ENCODE measurements at regions not wholly inside any gene's neighbourhood (a gene's known extent, or its start where the extent isn't known, plus 50 kb on each side); places are given as distances from the start of the nearest gene placed in this dataset.

DNA sequence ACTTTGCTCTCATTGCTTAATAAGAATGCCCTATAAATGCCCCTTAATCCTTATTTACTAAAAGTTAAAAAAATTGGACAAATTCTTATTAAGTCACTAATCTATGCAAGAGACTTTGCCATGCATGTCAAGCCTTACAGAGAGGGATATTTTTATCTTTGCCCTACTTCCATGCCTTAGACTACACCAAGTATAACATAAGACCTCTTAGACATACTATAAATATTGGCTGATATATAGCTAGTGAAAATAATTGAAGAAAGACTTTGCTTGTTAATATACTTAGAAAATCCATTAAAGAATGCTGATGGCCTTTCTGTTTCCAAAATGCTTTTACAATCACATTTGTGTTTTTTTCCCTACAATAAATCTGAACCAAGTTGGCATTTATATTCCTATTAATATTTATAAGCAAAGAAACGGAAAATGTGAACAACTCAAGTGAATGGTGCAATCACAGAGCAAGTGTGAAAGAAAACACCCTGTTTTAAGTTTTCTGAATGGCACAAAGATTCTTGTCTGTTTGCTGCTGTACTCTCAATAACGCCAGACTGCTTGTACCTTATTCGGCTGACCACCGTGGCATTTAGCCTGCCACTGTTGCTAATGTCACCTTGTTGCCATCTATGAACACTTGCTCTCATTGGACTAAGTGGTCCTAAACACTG, 105.0 kb downstream of the MC4R start:
- Histone ChIP-seq H3K36me3 (ENCODE audit: control insufficient read depth, insufficient read depth, low read length) (no peaks in the 10 kb centered on the region), H2AFZ (ENCODE audit: low read depth, low read length) (no peak overlapping the region), H4K20me1 (replicated peaks; ENCODE audit: control insufficient read depth, insufficient read depth, low read length) (no peaks in the 10 kb centered on the region), H3K4me2 (ENCODE audit: insufficient read depth, low read length) (no peak overlapping the region), H3K9ac (ENCODE audit: insufficient read depth in 1 of 2, low read depth in 2 of 2, low read length in 2 of 2) (no peak overlapping the region), H3K9me3 (replicated peaks; ENCODE audit: control insufficient read depth, insufficient read depth, low read depth, low read length) (no peaks in the 10 kb centered on the region), H3K4me3 (no peak overlapping the region), H3K27me3 (ENCODE audit: control insufficient read depth in 2 of 2, insufficient read depth in 2 of 2, low read length in 2 of 2) (no peaks in the 10 kb centered on the region), H3K4me1 (replicated peaks in 1 of 2; ENCODE audit: control insufficient read depth in 2 of 2, insufficient read depth in 2 of 2, low read length in 2 of 2) (no peaks in the 10 kb centered on the region), H3K27ac (ENCODE audit: extremely low read depth, low read depth, low read length) (no peak overlapping the region), H3K79me2 (ENCODE audit: control insufficient read depth, insufficient read depth, low read length) (no peaks in the 10 kb centered on the region), H3K9me1 (ENCODE audit: control insufficient read depth, insufficient read depth, low read length) (no peaks in the 10 kb centered on the region)
- 0% methylated on average over 3 of the region's 4 CpGs for WGBS (ENCODE audit: insufficient coverage, low coverage, missing lambda C conversion rate)
- ChIA-PET POLR2A (no interaction called here), CTCF (ENCODE audit: low intra/inter-chr PET ratio) (no interaction called here)
- ATAC-seq (no peak), DNase-seq (ENCODE audit: extremely low read depth in 1 of 4, low spot score in 3 of 4) (no peak), FAIRE-seq (no peak)
- no TSS peak for BruUV-seq (replicated peaks)
- in situ Hi-C loops (cut with MboI) (no loop called here), intact Hi-C loops (cut with micrococcal nuclease) (no loop called here)
- no peak for TF ChIP-seq SAP30 (IDR thresholded peaks at IDR 0.05; ENCODE audit: borderline replicate concordance, insufficient read depth, low read depth, low read length, poor library complexity, severe bottlenecking)
- TF ChIP-seq CHD4 (IDR thresholded peaks at IDR 0.05; ENCODE audit: insufficient read depth, insufficient replicate concordance, low read depth, low read length, poor library complexity, severe bottlenecking), result no peak
- no peak for TF ChIP-seq MYBL2 (IDR thresholded peaks at IDR 0.05; ENCODE audit: low read depth)
- TF ChIP-seq MYBL2 (CRISPR knock-in tag; IDR thresholded peaks at IDR 0.05; ENCODE audit: borderline replicate concordance), result no peak
- no peak for TF ChIP-seq ZNF75A (CRISPR knock-in tag; IDR thresholded peaks at IDR 0.05)
- TF ChIP-seq, protein P1, sequence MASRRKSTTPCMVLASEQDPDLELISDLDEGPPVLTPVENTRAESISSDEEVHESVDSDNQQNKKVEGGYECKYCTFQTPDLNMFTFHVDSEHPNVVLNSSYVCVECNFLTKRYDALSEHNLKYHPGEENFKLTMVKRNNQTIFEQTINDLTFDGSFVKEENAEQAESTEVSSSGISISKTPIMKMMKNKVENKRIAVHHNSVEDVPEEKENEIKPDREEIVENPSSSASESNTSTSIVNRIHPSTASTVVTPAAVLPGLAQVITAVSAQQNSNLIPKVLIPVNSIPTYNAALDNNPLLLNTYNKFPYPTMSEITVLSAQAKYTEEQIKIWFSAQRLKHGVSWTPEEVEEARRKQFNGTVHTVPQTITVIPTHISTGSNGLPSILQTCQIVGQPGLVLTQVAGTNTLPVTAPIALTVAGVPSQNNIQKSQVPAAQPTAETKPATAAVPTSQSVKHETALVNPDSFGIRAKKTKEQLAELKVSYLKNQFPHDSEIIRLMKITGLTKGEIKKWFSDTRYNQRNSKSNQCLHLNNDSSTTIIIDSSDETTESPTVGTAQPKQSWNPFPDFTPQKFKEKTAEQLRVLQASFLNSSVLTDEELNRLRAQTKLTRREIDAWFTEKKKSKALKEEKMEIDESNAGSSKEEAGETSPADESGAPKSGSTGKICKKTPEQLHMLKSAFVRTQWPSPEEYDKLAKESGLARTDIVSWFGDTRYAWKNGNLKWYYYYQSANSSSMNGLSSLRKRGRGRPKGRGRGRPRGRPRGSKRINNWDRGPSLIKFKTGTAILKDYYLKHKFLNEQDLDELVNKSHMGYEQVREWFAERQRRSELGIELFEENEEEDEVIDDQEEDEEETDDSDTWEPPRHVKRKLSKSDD (conservative IDR thresholded peaks at IDR 0.05; ENCODE audit: low read length), result no peak
- TF ChIP-seq SRSF1 (IDR thresholded peaks at IDR 0.05; ENCODE audit: low read depth, low read length), result no peak
- TF ChIP-seq GABPA (tag; conservative IDR thresholded peaks at IDR 0.05; ENCODE audit: low read depth), result no peak
- TF ChIP-seq GABPB2 (CRISPR knock-in tag; conservative IDR thresholded peaks at IDR 0.05), result no peak
- TF ChIP-seq, protein P2, sequence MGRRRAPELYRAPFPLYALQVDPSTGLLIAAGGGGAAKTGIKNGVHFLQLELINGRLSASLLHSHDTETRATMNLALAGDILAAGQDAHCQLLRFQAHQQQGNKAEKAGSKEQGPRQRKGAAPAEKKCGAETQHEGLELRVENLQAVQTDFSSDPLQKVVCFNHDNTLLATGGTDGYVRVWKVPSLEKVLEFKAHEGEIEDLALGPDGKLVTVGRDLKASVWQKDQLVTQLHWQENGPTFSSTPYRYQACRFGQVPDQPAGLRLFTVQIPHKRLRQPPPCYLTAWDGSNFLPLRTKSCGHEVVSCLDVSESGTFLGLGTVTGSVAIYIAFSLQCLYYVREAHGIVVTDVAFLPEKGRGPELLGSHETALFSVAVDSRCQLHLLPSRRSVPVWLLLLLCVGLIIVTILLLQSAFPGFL (CRISPR knock-in tag; IDR thresholded peaks at IDR 0.05), result no peak
- no peak for TF ChIP-seq TCF7 (IDR thresholded peaks at IDR 0.05; ENCODE audit: borderline replicate concordance)
- TF ChIP-seq ZNF133 (CRISPR knock-in tag; IDR thresholded peaks at IDR 0.05), result no peak
- TF ChIP-seq DMBX1 (CRISPR knock-in tag; IDR thresholded peaks at IDR 0.05; ENCODE audit: borderline replicate concordance), result no peak
- no peak for TF ChIP-seq TEAD2 (tag; IDR thresholded peaks at IDR 0.05)
- no peak for TF ChIP-seq POU5F1 (IDR thresholded peaks at IDR 0.05; ENCODE audit: borderline replicate concordance, low read depth, low read length, partially characterized antibody)
- TF ChIP-seq CBX8 (IDR thresholded peaks at IDR 0.05; ENCODE audit: borderline replicate concordance, extremely low read depth, low read depth, low read length, poor library complexity, severe bottlenecking), result no peak
- TF ChIP-seq, protein P3, sequence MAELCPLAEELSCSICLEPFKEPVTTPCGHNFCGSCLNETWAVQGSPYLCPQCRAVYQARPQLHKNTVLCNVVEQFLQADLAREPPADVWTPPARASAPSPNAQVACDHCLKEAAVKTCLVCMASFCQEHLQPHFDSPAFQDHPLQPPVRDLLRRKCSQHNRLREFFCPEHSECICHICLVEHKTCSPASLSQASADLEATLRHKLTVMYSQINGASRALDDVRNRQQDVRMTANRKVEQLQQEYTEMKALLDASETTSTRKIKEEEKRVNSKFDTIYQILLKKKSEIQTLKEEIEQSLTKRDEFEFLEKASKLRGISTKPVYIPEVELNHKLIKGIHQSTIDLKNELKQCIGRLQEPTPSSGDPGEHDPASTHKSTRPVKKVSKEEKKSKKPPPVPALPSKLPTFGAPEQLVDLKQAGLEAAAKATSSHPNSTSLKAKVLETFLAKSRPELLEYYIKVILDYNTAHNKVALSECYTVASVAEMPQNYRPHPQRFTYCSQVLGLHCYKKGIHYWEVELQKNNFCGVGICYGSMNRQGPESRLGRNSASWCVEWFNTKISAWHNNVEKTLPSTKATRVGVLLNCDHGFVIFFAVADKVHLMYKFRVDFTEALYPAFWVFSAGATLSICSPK (IDR thresholded peaks at IDR 0.05; ENCODE audit: borderline replicate concordance), result no peak

All from K562 (cell line).